Gastrocnemius medialis (tissue), 4 donors: ENCODE measurements at regions not wholly inside any gene's neighbourhood (a gene's known extent, or its start where the extent isn't known, plus 50 kb on each side); places are given as distances from the start of the nearest gene placed in this dataset.

Source experiments
- POLR2A ChIP-seq, 2 donors: fragments of 450-650 bp; IDR thresholded peaks; one replicate each; pipeline ENCODE4 v1.6.1; 2017; ENCODE audit warnings: antibody characterized with exemption in 2 of 2, mild to moderate bottlenecking in 2 of 2, moderate library complexity in 2 of 2
- TF ChIP-seq, protein P1 (sequence below), 5 experiments: fragments of 450-650 bp in 3 of 5; fragments of 200-600 bp in 2 of 5; sonication (generic) in 2 of 5; IDR thresholded peaks in 4 of 5; conservative IDR thresholded peaks in 1 of 5; 1 replicate in 4 of 5; 2 replicates in 1 of 5; pipeline ENCODE4 v1.5.1; 2016 to 2019; ENCODE audit warnings: antibody characterized with exemption in 5 of 5, mild to moderate bottlenecking in 3 of 5, moderate library complexity in 3 of 5

GRCh38 chr13:91144486-91144885, 203.0 kb upstream of the MIR17HG start:
- TF ChIP-seq POLR2A (IDR thresholded peaks at IDR 0.05), result no peak
- TF ChIP-seq, protein P1, sequence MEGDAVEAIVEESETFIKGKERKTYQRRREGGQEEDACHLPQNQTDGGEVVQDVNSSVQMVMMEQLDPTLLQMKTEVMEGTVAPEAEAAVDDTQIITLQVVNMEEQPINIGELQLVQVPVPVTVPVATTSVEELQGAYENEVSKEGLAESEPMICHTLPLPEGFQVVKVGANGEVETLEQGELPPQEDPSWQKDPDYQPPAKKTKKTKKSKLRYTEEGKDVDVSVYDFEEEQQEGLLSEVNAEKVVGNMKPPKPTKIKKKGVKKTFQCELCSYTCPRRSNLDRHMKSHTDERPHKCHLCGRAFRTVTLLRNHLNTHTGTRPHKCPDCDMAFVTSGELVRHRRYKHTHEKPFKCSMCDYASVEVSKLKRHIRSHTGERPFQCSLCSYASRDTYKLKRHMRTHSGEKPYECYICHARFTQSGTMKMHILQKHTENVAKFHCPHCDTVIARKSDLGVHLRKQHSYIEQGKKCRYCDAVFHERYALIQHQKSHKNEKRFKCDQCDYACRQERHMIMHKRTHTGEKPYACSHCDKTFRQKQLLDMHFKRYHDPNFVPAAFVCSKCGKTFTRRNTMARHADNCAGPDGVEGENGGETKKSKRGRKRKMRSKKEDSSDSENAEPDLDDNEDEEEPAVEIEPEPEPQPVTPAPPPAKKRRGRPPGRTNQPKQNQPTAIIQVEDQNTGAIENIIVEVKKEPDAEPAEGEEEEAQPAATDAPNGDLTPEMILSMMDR (IDR thresholded peaks at IDR 0.05 in 4 of 5, conservative IDR thresholded peaks at IDR 0.05 in 1 of 5), result no peak
